A673 (cell line): ENCODE measurements at regions not wholly inside any gene's neighbourhood (a gene's known extent, or its start where the extent isn't known, plus 50 kb on each side); places are given as distances from the start of the nearest gene placed in this dataset.

ENCODE experiments used
- BruUV-seq: library from RNA; stranded (reverse); fragments of 400-500 nt; replicated peaks from 2 replicates; lab custom pipeline; 2021; lab: Mats Ljungman, UMichigan
- CTCF ChIA-PET: fragments of 300-600 bp; sonication (Branson Sonifier 250); formaldehyde crosslinking; loops from one replicate; lab custom pipeline; 2022; ENCODE audit warnings: antibody characterized with exemption; lab: Charles Lee
- POLR2A ChIA-PET: fragments of 300-600 bp; sonication (Branson Sonifier 250); formaldehyde crosslinking; loops from one replicate; lab custom pipeline; 2022; ENCODE audit warnings: antibody characterized with exemption; ENCODE audit not compliant: low non-redundant PET; lab: Charles Lee
- DNase-seq: peaks from one replicate; pipeline ENCODE4 v3.0.0-alpha.2; 2015; ENCODE audit warnings: low spot score
- H3K27ac ChIP-seq: fragments of 200-600 bp; sonication (generic); 2 replicates; pipeline ENCODE4 v1.5.1; 2016; ENCODE audit warnings: mixed run types, low read depth, mild to moderate bottlenecking, mixed read lengths, antibody characterized with exemption, low read length; ENCODE audit not compliant: poor library complexity, severe bottlenecking
- H3K27me3 ChIP-seq: fragments of 200-600 bp; sonication (generic); replicated peaks from 2 replicates; pipeline ENCODE4 v1.6.1; 2017; ENCODE audit warnings: mixed run types, low read depth, mild to moderate bottlenecking, mixed read lengths, antibody characterized with exemption, low read length; ENCODE audit not compliant: insufficient read depth, poor library complexity
- H3K36me3 ChIP-seq: fragments of 200-600 bp; sonication (generic); 2 replicates; pipeline ENCODE4 v1.6.1; 2016; ENCODE audit warnings: mixed run types, mild to moderate bottlenecking, mixed read lengths, antibody characterized with exemption, low read length; ENCODE audit not compliant: insufficient read depth, poor library complexity, severe bottlenecking
- H3K4me1 ChIP-seq: fragments of 200-600 bp; sonication (generic); 2 replicates; pipeline ENCODE4 v1.6.1; 2017; ENCODE audit warnings: mixed run types, mild to moderate bottlenecking, mixed read lengths, antibody characterized with exemption, low read length; ENCODE audit not compliant: insufficient read depth, poor library complexity, severe bottlenecking
- H3K4me3 ChIP-seq: fragments of 200-600 bp; sonication (generic); 2 replicates; pipeline ENCODE4 v1.5.1; 2016; ENCODE audit warnings: low read depth, mixed run types, mild to moderate bottlenecking, mixed read lengths, low read length; ENCODE audit not compliant: poor library complexity, severe bottlenecking
- H3K9me3 ChIP-seq: fragments of 200-600 bp; sonication (generic); 2 replicates; pipeline ENCODE4 v1.6.1; 2016; ENCODE audit warnings: mixed run types, low read depth, mild to moderate bottlenecking, mixed read lengths, antibody characterized with exemption, low read length; ENCODE audit not compliant: poor library complexity, severe bottlenecking
- EZH2 ChIP-seq: fragments of 200-600 bp; sonication (generic); IDR thresholded peaks from 2 replicates; pipeline ENCODE4 v1.6.1; 2017; ENCODE audit warnings: borderline replicate concordance, low read depth, mild to moderate bottlenecking, mixed read lengths, antibody characterized with exemption, low read length; ENCODE audit not compliant: poor library complexity, severe bottlenecking
- intact Hi-C: fragments of 100-400 bp; cut with micrococcal nuclease; formaldehyde crosslinking; loops from one replicate; pipeline ENCODE4 v1.10.0; 2022; ENCODE audit not compliant: unreplicated experiment
- TF ChIP-seq, protein P1 (sequence below): fragments of 300-800, 200-600 bp; sonication (generic); conservative IDR thresholded peaks from 2 replicates; pipeline ENCODE4 v1.5.1; 2017; ENCODE audit warnings: low read depth, mild to moderate bottlenecking, antibody characterized with exemption, low read length, moderate library complexity, mixed read lengths

DNA sequence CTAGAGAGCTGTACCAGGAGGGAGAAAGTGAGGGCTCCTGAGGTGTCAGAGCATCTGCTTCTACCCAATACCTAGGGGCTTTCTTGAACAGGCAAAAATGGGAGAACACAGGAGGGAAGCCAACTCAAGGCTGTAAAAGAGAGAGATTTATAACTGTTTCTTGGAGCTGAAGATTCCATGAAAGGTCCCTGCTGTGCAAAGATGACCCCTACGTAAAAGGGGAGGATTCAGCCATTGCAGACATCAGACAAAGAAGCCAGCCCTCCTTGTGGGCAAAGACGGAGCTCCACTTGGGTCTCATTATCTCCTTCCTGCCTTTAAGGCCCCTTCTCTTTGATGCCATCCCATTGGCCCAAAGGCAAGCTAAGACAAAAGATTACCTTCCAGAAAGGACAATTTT is 524.1 kb upstream of the CAMK1G start:
- intact Hi-C loops, result no loop called here
- no peak for TF ChIP-seq EZH2
- no peak overlapping the region for H3K4me3 ChIP-seq
- POLR2A ChIA-PET, result no interaction called here
- no peak overlapping the region for H3K27ac ChIP-seq
- no peaks in the 10 kb centered on the region for H3K9me3 ChIP-seq
- no TSS peak for BruUV-seq
- no peak for DNase-seq
- H3K36me3 ChIP-seq, result no peaks in the 10 kb centered on the region
- H3K27me3 ChIP-seq, result peaks cover 11% of the 10 kb centered on the region
- no peaks in the 10 kb centered on the region for H3K4me1 ChIP-seq
- CTCF ChIA-PET, result no interaction called here

DNA sequence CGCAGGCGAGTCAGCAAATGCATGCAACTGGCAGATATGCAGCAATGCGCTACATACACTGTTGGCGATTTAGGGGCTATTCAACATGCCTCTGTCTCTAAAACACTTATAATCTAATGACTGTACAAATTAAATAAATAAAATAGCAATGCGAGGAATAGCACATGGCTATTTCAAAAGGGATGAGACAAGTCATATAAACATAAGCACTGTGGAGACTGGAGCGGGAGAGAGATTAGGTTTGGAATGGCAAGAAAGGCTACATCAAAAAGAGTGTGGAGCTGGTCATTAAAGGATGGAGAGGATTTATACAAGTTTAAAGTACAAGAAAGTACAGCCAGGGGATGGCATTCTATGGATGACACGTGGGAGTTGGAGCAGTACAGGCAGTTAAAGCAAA is 523.5 kb upstream of the CAMK1G start:
- Histone ChIP-seq H3K27ac (no peak overlapping the region), H3K9me3 (no peaks in the 10 kb centered on the region), H3K4me1 (no peaks in the 10 kb centered on the region), H3K36me3 (no peaks in the 10 kb centered on the region), H3K4me3 (no peak overlapping the region), H3K27me3 (peaks cover 11% of the 10 kb centered on the region)
- ChIA-PET POLR2A (no interaction called here), CTCF (no interaction called here)
- TF ChIP-seq EZH2, result no peak
- TF ChIP-seq, protein P1, sequence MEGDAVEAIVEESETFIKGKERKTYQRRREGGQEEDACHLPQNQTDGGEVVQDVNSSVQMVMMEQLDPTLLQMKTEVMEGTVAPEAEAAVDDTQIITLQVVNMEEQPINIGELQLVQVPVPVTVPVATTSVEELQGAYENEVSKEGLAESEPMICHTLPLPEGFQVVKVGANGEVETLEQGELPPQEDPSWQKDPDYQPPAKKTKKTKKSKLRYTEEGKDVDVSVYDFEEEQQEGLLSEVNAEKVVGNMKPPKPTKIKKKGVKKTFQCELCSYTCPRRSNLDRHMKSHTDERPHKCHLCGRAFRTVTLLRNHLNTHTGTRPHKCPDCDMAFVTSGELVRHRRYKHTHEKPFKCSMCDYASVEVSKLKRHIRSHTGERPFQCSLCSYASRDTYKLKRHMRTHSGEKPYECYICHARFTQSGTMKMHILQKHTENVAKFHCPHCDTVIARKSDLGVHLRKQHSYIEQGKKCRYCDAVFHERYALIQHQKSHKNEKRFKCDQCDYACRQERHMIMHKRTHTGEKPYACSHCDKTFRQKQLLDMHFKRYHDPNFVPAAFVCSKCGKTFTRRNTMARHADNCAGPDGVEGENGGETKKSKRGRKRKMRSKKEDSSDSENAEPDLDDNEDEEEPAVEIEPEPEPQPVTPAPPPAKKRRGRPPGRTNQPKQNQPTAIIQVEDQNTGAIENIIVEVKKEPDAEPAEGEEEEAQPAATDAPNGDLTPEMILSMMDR, result no peak
- intact Hi-C loops, result no loop called here
- BruUV-seq, result no TSS peak
- DNase-seq, result no peak

DNA sequence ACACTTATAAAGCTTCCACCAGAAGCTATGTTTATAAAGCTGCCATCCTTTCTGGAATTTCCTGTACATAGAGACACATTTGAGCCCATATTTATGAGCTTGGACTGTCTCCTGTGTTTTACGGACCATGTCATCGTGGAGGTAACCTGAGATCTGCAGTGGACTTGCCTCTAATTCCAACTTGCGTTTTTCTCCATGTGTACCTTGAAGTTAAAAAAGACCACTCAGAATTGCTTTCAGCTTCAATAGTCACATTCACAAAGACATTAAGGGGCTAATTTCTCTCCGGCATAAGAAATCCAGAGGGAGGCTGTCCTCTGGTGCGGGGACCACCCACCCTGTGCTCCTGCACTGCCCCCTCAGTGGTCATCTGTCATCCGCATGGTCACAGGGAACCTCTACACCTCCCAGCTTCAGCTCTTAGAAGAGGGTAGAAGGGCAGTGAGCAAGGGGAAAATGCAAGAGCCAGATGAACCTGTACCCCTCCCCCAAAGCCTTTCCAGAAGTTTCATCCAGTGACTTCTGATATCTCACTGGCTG is 521.4 kb upstream of the CAMK1G start:
- no peak for DNase-seq
- no peaks in the 10 kb centered on the region for H3K9me3 ChIP-seq
- no peaks in the 10 kb centered on the region for H3K36me3 ChIP-seq
- POLR2A ChIA-PET, result no interaction called here
- no peak overlapping the region for H3K27ac ChIP-seq
- intact Hi-C loops, result no loop called here
- H3K4me3 ChIP-seq, result no peak overlapping the region
- no peak for TF ChIP-seq EZH2
- TF ChIP-seq, protein P1, result no peak
- CTCF ChIA-PET, result no interaction called here
- BruUV-seq, result no TSS peak
- H3K27me3 ChIP-seq, result peaks cover 11% of the 10 kb centered on the region
- no peaks in the 10 kb centered on the region for H3K4me1 ChIP-seq

DNA sequence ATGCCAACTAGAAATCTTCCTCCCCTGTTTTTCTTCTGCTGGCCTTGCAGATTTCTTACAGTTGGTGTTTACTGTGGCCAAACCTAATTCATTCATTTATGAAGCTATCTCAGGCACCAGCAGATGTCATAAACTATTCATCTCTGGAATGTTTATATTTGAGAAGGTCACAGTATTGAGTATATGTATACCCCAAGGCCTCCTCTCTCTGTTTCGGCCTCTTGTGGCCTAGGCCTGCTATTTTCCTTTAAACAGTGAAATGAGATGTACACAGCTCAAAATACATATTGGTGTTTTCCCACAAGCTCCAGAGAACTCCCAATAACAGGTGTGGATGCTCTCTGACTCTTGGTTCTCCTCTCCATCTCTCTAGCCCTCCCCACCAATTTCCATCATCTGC is 520.7 kb upstream of the CAMK1G start:
- intact Hi-C loops, result no loop called here
- ChIA-PET CTCF (no interaction called here), POLR2A (no interaction called here)
- TF ChIP-seq, protein P1, result no peak
- no peak for TF ChIP-seq EZH2
- DNase-seq, result no peak
- H3K9me3 ChIP-seq, result no peaks in the 10 kb centered on the region
- no peaks in the 10 kb centered on the region for H3K4me1 ChIP-seq
- peaks cover 11% of the 10 kb centered on the region for H3K27me3 ChIP-seq
- no peak overlapping the region for H3K4me3 ChIP-seq
- no peaks in the 10 kb centered on the region for H3K36me3 ChIP-seq
- H3K27ac ChIP-seq, result no peak overlapping the region
- BruUV-seq, result no TSS peak
